HG02884 (cell line): ENCODE measurements at regions not wholly inside any gene's neighbourhood (a gene's known extent, or its start where the extent isn't known, plus 50 kb on each side); places are given as distances from the start of the nearest gene placed in this dataset.
"Not testable (repeated sequence)": the region's sequence is repeated elsewhere in the genome, so short reads cannot be mapped to it uniquely, and the experiment has no call there.

Source experiments
- ATAC-seq: cut with Tn5 transposase; IDR thresholded peaks from one replicate; pipeline ENCODE4 v1.9.1; 2021; ENCODE audit warnings: mild to moderate bottlenecking, moderate library complexity; ENCODE audit not compliant: unreplicated experiment

DNA sequence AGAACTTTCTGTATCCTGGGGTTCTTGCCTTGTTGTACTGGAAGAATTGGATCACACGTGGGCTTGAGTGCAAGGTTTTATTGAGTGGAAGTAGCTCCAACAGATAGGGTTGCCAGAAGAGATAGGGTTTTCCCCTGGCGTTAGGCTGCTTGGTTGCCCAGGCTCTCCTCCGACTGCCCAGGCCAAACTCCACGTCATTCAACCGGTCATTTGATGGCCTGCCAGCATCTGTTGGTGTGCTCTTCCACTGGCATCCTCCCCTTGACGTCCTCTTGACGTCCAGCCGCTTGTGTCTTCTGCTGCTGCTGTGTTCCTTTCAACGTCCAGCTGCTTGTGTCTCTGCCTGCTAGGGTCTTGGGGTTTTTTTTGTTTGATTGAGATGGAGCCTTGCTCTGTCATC, 111.2 kb upstream of the XIST start:
- no peak for ATAC-seq

- no peak for ATAC-seq
Measured at GRCh38 chrX:73962948-73963347, 110.4 kb upstream of the XIST start.

DNA sequence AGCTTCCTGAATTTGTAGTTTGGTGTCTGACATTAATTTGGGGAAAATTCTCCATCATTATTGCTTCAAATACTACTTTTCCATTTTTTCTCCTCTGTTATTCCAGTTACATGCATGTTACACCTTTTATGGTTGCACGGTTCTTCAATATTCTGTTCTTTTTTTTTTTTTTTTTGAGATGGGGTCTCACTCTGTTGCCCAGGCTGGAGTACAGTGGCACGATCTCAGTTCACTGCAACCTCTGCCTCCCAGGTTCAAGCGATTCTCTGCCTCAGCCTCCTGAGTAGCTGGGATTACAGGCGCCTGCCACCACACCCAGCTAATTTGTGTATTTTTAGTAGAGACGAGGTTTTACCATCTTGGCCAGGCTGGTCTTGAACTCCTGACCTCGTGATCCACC, 109.4 kb upstream of the XIST start:
- not testable (repeated sequence) for ATAC-seq

- no peak for ATAC-seq
Measured at GRCh38 chrX:73944563-73944908, 92.0 kb upstream of the XIST start.

DNA sequence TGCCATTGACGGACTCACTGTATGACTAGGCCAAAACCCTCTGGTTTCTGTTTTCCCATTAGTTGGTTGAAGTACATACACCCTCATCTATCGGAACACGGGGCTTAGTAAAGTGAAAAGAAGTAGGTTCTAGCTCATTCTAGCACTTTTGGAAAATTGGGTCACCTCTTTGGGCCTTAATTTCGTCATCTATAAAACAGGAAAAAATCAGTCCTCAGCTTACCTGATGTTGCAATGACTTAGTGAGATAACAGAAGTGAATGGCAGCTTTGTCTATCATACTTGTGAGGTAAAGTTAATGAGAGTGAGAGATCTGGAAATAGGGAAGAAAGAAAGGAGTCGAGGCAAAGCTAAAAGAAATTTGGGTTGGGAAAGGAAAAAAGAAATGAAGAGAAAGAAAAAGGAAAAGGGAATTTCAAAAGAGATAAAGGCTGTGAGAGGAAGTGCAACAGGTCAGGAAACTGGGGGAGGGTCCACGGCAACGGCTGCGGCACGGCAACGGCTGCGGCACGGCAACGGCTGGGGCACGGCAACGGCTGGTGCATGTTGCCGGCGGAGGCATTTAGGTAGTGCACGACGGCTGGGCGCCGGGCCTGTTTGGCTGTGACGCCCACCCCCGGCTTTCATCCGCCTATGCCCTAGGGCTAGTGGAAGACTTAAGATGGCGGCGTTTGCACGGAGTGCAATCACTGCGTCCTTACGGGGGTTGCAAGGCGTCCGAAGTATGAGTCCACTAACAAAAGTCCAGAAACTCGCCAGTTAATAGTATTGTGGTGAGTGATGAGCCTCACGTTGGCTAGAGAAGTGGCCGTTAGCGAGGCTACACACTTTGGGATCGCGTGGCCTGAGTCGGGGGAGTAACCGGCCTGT, 91.4 kb upstream of the XIST start:
- peak; percentile 98 for ATAC-seq

DNA sequence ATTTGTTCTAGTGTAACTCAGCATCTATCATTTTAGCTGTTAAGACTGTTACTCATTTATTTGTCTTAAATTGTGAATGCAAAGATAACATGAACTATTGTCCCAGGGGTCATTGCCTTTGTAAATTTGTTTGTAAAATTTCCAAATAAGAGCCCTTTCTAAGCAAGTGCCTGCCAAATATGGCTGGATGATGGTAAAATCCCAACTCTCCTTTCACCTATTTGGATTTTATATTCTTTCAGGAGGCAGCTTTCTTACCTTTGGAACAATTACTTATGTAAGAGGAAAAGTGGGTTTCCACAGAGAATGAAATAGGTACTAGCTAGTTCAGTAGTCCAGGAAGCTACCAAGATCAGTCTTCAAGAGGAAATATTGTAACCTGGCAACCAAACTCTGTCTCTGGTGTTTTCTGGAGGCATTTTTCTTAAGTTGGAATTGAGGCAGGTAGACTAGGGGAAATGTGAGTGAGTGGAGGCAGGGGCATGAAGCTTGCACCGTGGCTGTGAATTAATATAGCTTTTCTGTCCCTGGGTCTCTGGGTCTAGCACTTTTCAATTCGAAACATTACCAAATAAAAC, 88.5 kb upstream of the XIST start:
- no peak for ATAC-seq

GRCh38 chrX:73937843-73938242, 85.3 kb upstream of the XIST start:
- ATAC-seq, result not testable (repeated sequence)

DNA sequence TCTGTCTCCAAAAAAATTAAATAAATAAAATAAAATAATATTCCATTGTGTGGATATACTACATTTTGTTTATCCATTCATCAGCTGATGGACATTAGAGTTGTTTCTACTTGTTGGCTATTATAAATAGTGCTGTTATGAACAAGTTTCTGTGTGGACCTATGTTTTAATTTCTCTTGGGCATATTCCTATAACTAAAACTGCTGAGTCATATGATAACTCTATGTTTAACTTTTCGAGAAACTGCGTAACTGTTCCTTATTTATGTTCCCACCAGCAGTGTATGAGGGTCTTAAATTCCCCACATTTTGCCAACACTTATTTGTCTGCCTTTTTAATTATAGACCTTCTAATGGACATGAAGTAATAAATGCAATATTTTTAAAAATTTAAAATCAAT, 80.0 kb upstream of the XIST start:
- ATAC-seq, result no peak

DNA sequence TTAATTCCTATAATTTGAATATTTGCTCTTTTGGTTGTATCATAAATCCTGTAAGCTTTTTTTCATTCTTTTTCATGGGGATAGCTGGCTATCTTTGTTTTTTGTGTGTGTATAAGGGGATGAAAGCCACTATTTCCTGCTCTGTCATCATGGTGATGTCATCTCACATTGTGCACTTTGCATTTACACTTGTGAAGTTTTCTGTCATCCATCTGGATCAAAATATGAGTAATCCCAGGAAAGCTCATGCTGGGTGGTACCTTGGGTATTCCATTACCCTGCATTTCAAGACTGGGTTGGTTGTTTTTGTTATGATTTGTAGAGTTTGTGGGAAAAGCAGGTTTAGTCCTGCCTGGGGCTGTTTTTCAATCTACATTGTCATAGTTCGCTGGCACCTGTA, 77.8 kb upstream of the XIST start:
- no peak for ATAC-seq

- no peak for ATAC-seq
Measured at GRCh38 chrX:73922856-73923455, 70.4 kb upstream of the XIST start.

DNA sequence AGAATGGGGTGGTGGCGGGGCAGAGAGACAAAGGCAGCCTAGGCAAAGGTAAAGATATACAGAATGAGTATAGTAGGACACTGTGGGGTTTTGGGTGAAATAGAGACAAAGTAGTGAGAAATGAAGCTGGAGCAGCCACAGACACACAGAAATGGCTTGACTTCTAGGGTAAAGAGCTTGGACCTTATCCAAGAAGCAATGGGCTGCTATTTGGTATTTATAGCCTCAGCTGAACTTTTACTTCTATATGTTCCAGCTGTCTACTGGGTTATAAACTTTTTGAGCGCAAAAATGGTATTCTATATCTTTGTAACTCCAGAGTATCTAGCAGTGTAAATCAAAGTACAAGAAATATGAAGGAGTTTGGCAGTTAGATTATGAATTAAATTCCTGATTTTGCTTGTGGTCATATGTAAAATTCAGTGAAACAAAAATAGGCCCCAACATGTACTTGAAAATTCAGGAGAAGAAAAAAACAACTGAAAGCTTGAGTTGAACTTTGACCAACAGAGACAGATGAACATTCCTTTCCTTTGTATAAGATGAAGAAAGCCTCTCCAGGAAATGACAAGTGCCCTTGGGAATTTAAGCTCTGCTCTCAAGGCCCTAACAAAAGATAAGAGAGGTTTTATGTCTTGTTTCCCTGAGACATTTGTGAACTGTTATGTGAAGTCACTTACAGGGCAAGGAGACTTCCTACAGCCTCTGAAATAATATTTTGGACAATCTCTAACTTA, 64.6 kb upstream of the XIST start:
- no peak for ATAC-seq

DNA sequence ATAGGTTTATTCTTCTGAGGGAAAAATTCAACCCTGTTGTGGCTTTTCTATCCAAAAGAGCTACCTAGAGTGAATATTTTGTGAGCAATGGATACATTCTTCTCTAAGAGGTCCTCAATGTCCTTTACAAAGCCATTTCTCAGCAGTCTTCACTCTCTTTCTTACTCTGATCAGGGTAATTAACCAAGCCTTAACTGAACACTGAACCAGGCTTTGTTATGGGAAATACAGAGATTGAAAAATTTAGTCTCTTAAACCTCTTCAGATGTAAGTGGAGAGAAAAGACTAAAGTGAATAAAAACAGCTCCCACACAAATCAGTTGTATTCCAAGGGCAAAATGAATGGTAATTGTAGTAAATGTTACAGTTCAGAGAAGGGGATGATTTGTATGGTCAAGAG, 64.0 kb upstream of the XIST start:
- ATAC-seq, result no peak

GRCh38 chrX:73914792-73915191, 62.3 kb upstream of the XIST start:
- ATAC-seq, result not testable (repeated sequence)

DNA sequence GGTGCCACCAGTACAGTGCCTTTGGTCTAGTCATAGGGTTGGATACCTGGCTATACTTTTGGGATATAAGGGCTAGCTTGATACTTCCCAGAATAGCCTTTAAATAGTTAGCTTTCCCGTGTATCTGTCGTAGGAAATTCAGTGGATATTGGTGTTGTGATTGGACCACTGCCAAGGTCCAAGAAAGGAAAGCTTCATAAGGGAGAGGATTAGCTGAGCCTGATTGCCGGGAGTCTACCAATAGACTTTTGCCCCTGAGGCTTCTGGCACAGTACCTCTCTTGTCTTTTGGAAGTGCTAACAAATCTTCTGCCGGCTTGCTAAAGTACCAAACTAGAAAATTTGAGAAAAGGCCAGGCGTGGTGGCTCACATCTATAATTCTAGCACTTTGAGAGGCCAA, 61.1 kb upstream of the XIST start:
- no peak for ATAC-seq

DNA sequence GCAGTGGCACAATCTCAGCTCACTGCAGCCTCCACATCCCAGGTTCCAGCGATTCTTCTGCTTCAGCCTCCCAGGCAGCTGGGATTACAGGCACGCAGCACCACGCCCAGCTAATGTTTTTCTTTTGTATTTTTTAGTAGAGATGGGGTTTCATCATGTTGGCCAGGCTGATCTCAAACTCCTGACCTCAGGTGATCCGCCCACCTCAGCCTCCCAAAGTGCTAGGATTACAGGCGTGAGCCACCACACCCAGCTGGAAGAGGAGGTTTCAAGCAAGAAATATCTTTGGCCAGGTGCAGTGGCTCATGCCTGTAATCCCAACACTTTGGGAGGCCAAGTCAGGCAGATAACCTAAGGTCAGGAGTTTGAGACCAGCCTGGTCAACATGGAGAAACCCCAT, 59.4 kb upstream of the XIST start:
- not testable (repeated sequence) for ATAC-seq

- ATAC-seq, result not testable (repeated sequence)
Measured at GRCh38 chrX:73905749-73906374, 53.3 kb upstream of the XIST start.

DNA sequence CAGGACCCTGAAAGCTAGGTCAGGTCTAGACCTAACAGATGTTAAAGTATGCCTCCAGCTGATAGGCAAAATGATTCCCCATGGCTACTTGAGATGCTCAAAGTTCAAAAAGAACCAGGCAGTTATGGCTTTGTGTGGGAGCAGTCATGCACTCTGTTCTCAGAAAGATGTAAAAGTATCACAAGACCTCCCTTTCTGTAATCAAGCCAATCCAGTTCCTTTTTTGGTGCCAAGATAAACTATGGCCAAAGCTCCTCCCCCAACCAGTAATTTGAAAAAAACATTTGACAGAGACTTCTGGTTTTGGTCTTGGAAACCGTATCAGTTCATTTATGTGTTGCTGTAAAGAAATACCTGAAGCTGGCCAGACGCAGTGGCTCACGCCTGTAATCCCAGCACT, 51.4 kb upstream of the XIST start:
- no peak for ATAC-seq
